GM12864 (cell line): ENCODE measurements at regions not wholly inside any gene's neighbourhood (a gene's known extent, or its start where the extent isn't known, plus 50 kb on each side); places are given as distances from the start of the nearest gene placed in this dataset.

Experiments
- DNase-seq: peaks from one replicate; pipeline ENCODE4 v3.0.0-alpha.2; 2011; ENCODE audit warnings: low read depth
- H3K4me3 ChIP-seq: 2 replicates; pipeline ENCODE4 v1.5.1; 2011; ENCODE audit warnings: mild to moderate bottlenecking, low read depth, low read length, control low read depth
- TF ChIP-seq, protein P1 (sequence below): IDR thresholded peaks from 2 replicates; pipeline ENCODE4 v1.5.1; 2011; ENCODE audit warnings: low read depth, mild to moderate bottlenecking, moderate library complexity, low read length, control low read depth, inconsistent platforms; ENCODE audit errors: missing control alignments

DNA sequence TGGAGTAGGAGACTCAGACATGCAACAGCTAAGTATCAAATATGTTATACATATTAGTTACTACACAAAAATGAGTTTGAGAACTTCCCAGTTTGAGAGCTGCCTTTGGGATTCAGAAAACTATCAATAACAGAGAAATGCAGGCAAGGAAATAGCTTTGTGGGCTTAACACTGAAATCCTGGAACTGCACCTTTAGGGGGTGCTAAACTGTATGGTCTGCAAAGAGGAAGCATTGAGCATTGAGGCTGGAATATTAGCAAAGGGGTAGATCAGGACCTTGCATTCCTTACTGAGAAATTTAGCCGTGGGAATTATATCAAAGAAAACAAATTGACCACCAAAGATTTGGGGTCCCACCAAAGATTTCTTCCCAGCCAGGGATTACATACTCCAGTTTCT, 580.0 kb downstream of the ZNF385D start:
- TF ChIP-seq, protein P1, sequence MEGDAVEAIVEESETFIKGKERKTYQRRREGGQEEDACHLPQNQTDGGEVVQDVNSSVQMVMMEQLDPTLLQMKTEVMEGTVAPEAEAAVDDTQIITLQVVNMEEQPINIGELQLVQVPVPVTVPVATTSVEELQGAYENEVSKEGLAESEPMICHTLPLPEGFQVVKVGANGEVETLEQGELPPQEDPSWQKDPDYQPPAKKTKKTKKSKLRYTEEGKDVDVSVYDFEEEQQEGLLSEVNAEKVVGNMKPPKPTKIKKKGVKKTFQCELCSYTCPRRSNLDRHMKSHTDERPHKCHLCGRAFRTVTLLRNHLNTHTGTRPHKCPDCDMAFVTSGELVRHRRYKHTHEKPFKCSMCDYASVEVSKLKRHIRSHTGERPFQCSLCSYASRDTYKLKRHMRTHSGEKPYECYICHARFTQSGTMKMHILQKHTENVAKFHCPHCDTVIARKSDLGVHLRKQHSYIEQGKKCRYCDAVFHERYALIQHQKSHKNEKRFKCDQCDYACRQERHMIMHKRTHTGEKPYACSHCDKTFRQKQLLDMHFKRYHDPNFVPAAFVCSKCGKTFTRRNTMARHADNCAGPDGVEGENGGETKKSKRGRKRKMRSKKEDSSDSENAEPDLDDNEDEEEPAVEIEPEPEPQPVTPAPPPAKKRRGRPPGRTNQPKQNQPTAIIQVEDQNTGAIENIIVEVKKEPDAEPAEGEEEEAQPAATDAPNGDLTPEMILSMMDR, result peak; percentile 30
- no peak overlapping the region for H3K4me3 ChIP-seq
- no peak for DNase-seq

DNA sequence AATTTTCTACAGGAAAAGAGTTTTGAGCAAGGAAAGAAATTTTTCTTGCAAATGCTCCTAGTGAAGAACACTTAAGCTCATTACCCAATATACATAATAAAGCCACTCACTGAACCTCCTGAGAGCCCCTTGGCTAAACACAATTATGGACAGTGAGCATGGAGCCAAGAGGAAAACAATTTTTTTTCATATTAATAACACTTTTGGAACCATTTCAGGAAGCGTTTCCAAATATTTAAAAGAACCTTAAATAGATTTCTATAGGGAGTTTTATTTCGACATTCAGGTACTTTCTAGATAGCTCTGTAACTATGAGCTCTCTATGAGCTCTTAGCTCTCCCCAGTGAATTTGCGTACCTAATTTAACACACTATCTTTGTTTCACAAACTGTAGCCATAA, 581.1 kb downstream of the ZNF385D start:
- H3K4me3 ChIP-seq, result no peak overlapping the region
- TF ChIP-seq, protein P1, result no peak
- DNase-seq, result no peak

DNA sequence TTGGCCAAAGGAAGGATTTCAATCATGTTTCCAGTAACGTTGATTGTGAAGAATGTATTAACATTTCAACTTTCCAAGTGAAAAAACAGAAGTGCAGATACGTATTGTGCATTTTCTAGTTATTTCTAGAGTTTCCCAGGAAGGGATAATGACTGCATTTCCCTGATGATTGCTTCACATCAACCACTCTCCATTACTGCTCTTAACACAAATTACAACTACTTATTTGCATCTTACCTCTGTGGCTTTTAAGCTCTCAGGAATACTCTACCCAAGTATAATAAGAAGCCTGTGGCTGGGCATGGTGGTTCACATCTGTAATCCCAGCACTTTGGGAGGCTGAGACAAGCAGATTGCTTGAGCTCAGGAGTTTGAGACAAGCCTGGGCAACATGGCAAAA, 582.5 kb downstream of the ZNF385D start:
- no peak overlapping the region for H3K4me3 ChIP-seq
- TF ChIP-seq, protein P1, result no peak
- DNase-seq, result no peak

DNA sequence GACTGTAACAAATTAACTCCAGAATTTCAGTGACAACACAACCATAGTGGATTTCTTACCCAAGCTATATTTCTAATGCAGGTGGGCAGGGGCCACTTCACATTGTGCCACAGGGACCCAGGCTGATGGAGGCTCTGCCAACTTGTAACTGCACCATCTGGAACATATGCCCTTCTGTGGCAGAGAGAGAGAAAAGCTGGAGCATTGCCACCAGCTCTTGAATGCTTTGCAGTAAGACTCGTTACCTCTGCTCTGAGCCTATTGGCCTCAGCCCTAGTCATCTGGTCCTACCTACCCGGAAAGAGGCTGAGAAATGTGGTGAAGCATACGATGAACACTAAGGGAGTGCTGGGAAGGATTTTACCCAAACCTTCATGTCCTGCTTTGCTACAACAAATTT, 587.1 kb downstream of the ZNF385D start:
- DNase-seq, result no peak
- TF ChIP-seq, protein P1, result no peak
- H3K4me3 ChIP-seq, result no peak overlapping the region

DNA sequence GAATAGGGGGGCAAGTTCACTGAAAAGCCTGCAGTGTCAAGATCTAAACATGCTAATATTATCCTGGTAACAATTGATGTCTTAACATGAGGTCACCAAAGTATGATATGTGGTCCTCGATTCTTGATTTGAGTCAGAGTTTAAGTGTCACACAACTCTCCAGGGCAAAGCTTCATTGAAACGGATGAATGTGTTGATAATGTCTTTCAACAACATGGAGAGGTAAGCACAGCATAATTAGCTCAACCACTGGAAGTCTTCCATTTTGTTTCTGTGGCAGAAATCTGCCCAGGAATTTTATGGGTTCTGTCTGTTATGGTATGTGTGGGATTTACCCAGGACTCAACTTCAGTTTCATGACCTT, 591.5 kb downstream of the ZNF385D start:
- no peak for DNase-seq
- TF ChIP-seq, protein P1, result no peak

DNA sequence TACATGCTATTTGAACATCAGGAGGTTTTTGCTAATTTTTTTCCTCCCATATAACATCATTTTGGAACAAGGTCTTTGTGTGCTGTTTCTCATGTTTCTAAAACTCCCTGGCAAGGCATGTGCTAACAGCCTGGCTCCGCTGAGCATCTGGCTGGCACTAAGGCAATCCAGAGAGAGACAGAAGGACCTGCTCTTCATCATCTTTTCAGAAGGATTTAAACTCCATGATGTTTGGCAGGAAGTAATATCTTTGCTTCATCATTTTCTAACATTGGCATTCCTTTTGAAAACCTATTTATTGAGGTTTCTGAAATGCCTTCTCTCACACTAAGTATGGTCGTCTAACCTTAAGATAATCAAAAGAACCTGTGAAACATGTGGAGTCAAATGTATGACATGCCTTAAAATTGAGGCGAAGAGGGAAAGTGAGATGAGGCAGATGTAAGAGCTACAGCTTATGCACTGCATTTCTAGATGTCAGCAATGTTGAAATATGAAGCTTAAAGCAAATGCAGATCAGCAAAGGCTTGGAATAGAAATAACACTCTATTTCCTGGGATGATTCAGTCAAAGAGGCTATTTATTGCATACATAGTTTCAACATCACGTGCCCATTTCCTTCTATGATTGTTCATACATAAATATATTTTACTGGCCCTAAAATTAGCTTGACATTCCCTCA, 592.0 kb downstream of the ZNF385D start:
- TF ChIP-seq, protein P1, result no peak
- no peak overlapping the region for H3K4me3 ChIP-seq

More for the DNA sequence above, 591.5 kb downstream of the ZNF385D start:
- H3K4me3 ChIP-seq, result no peak overlapping the region

DNA sequence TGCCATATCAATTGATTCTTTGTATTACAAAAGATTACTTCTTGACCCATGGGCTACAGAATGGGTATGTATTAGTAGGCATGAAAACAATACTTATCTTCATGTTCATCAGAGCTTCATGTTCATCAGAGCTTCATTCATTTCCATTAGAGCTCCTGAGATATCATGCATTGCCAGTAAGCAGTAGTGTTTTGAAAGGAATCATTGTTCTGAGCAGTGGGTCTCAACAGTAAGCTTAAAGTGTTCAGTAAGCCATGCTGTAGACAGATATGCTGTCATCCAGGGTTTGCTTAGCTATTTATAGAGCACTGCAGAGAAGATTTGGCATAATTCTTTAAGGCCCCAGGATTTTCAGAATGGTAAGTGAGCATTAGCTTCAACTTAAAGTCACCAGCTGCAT, 596.1 kb downstream of the ZNF385D start:
- DNase-seq, result no peak
- TF ChIP-seq, protein P1, result no peak
- H3K4me3 ChIP-seq, result no peak overlapping the region

More for the DNA sequence above, 592.0 kb downstream of the ZNF385D start:
- DNase-seq, result no peak
